Loucy (cell line): ENCODE measurements at regions not wholly inside any gene's neighbourhood (a gene's known extent, or its start where the extent isn't known, plus 50 kb on each side); places are given as distances from the start of the nearest gene placed in this dataset.
A peak's percentile ranks its signal among the peaks of the same experiment; 100 is the strongest.

Source experiments
- EZH2phosphoT487 ChIP-seq: fragments of 200-600 bp; IDR thresholded peaks from 2 replicates; pipeline ENCODE4 v1.6.1; 2018; ENCODE audit warnings: antibody characterized with exemption, mild to moderate bottlenecking, moderate library complexity, borderline replicate concordance
- TF ChIP-seq, protein P1 (sequence below): fragments of 200-600 bp; sonication (generic); conservative IDR thresholded peaks from 2 replicates; pipeline ENCODE4 v1.5.1; 2014; ENCODE audit warnings: mild to moderate bottlenecking, antibody characterized with exemption, low read length

DNA sequence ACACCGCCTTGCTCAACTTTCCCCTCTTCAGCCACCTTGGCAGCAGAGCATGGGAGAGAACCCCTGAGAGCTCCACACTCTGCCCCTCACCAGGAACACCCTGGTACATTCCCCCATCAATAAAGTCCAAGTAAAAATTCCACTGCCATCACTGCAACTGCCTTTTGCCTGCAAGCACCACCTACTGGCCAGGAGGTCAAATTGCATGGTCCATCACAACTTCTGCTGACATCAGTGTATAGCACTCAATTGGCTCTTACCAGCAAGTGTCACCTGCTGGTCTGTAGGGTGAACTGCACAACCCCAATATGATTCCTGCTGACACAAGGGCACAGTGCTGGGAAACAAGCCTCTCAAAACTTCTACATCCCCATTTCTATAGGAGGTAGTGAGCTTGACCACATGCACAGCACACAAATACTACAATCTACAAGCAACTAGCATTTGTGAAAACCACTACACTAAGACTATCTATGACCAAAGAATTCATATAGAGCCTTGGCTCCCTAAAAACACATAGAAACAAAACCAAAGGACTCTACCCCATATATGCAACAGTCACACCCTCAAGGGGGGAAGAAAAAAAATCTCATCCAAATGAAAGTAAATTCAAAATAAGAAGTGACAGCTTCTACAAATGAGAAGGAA is 69.2 kb downstream of the FASLG start:
- TF ChIP-seq EZH2phosphoT487, result no peak
- TF ChIP-seq, protein P1, sequence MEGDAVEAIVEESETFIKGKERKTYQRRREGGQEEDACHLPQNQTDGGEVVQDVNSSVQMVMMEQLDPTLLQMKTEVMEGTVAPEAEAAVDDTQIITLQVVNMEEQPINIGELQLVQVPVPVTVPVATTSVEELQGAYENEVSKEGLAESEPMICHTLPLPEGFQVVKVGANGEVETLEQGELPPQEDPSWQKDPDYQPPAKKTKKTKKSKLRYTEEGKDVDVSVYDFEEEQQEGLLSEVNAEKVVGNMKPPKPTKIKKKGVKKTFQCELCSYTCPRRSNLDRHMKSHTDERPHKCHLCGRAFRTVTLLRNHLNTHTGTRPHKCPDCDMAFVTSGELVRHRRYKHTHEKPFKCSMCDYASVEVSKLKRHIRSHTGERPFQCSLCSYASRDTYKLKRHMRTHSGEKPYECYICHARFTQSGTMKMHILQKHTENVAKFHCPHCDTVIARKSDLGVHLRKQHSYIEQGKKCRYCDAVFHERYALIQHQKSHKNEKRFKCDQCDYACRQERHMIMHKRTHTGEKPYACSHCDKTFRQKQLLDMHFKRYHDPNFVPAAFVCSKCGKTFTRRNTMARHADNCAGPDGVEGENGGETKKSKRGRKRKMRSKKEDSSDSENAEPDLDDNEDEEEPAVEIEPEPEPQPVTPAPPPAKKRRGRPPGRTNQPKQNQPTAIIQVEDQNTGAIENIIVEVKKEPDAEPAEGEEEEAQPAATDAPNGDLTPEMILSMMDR, result peak; percentile 98
